ENCODE measurements at regions not wholly inside any gene's neighbourhood (a gene's known extent, or its start where the extent isn't known, plus 50 kb on each side); places are given as distances from the start of the nearest gene placed in this dataset.

- TF ChIP-seq, protein P1, sequence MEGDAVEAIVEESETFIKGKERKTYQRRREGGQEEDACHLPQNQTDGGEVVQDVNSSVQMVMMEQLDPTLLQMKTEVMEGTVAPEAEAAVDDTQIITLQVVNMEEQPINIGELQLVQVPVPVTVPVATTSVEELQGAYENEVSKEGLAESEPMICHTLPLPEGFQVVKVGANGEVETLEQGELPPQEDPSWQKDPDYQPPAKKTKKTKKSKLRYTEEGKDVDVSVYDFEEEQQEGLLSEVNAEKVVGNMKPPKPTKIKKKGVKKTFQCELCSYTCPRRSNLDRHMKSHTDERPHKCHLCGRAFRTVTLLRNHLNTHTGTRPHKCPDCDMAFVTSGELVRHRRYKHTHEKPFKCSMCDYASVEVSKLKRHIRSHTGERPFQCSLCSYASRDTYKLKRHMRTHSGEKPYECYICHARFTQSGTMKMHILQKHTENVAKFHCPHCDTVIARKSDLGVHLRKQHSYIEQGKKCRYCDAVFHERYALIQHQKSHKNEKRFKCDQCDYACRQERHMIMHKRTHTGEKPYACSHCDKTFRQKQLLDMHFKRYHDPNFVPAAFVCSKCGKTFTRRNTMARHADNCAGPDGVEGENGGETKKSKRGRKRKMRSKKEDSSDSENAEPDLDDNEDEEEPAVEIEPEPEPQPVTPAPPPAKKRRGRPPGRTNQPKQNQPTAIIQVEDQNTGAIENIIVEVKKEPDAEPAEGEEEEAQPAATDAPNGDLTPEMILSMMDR (conservative IDR thresholded peaks at IDR 0.05; ENCODE audit: low read depth in 2 of 2), result no peak
- TF ChIP-seq, protein P2, sequence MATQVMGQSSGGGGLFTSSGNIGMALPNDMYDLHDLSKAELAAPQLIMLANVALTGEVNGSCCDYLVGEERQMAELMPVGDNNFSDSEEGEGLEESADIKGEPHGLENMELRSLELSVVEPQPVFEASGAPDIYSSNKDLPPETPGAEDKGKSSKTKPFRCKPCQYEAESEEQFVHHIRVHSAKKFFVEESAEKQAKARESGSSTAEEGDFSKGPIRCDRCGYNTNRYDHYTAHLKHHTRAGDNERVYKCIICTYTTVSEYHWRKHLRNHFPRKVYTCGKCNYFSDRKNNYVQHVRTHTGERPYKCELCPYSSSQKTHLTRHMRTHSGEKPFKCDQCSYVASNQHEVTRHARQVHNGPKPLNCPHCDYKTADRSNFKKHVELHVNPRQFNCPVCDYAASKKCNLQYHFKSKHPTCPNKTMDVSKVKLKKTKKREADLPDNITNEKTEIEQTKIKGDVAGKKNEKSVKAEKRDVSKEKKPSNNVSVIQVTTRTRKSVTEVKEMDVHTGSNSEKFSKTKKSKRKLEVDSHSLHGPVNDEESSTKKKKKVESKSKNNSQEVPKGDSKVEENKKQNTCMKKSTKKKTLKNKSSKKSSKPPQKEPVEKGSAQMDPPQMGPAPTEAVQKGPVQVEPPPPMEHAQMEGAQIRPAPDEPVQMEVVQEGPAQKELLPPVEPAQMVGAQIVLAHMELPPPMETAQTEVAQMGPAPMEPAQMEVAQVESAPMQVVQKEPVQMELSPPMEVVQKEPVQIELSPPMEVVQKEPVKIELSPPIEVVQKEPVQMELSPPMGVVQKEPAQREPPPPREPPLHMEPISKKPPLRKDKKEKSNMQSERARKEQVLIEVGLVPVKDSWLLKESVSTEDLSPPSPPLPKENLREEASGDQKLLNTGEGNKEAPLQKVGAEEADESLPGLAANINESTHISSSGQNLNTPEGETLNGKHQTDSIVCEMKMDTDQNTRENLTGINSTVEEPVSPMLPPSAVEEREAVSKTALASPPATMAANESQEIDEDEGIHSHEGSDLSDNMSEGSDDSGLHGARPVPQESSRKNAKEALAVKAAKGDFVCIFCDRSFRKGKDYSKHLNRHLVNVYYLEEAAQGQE (IDR thresholded peaks at IDR 0.05; ENCODE audit: unreplicated experiment), result no peak
- TF ChIP-seq CREB1 (CRISPR knock-in tag; IDR thresholded peaks at IDR 0.05; ENCODE audit: low read depth), result no peak
- no peak for TF ChIP-seq NANOG (IDR thresholded peaks at IDR 0.05; ENCODE audit: borderline replicate concordance)
Measured at GRCh38 chr7:47154791-47155190, 427.1 kb downstream of the TNS3 start.
